Breast epithelium (tissue), 4 donors: ENCODE measurements at regions not wholly inside any gene's neighbourhood (a gene's known extent, or its start where the extent isn't known, plus 50 kb on each side); places are given as distances from the start of the nearest gene placed in this dataset.

ENCODE experiments used
- DNase-seq, 2 donors: peaks; one replicate each; pipeline ENCODE4 v3.0.0-alpha.2; 2019; ENCODE audit warnings: low spot score in 2 of 2
- H3K27ac ChIP-seq, 2 donors: fragments of 200-600 bp; sonication (generic) in 1 of 2; one replicate each; pipeline ENCODE4 v1.5.1; 2016 to 2019; ENCODE audit warnings: mild to moderate bottlenecking in 1 of 2
- H3K27me3 ChIP-seq, 2 donors: fragments of 200-600 bp; sonication (generic) in 1 of 2; one replicate each; pipeline versions ENCODE4 v1.5.1 to v1.6.0; 2017 to 2019; ENCODE audit warnings: control low read depth in 1 of 2, mild to moderate bottlenecking in 1 of 2
- H3K36me3 ChIP-seq: fragments of 200-600 bp; one replicate; pipeline ENCODE4 v1.5.1; 2019
- H3K4me1 ChIP-seq, 2 donors: fragments of 200-600 bp; sonication (generic); one replicate each; pipeline ENCODE4 v1.5.1; 2016 to 2019; ENCODE audit warnings: control low read depth in 1 of 2
- H3K4me3 ChIP-seq, 3 donors: fragments of 200-600 bp; sonication (generic); 1 replicate in 2 of 3; 2 replicates in 1 of 3; pipeline ENCODE4 v1.5.1; 2016 to 2019; ENCODE audit warnings: mild to moderate bottlenecking in 3 of 3, moderate library complexity in 2 of 3
- H3K9me3 ChIP-seq, 2 donors: fragments of 200-600 bp; sonication (generic) in 1 of 2; one replicate each; pipeline ENCODE4 v1.5.1; 2016 to 2019; ENCODE audit warnings: control low read depth in 1 of 2
- POLR2A ChIP-seq: fragments of 450-650 bp; IDR thresholded peaks from one replicate; pipeline ENCODE4 v1.6.1; 2016; ENCODE audit warnings: antibody characterized with exemption, mild to moderate bottlenecking, moderate library complexity
- POLR2AphosphoS5 ChIP-seq, 3 donors: sonication (generic); formaldehyde crosslinking; IDR thresholded peaks; one replicate each; pipeline ENCODE4 v1.6.1; 2017; ENCODE audit warnings: antibody characterized with exemption in 3 of 3
- intact Hi-C: fragments of 100-400 bp; cut with DNase I; formaldehyde crosslinking; loops from one replicate; pipeline ENCODE4 v1.15.1; 2023; ENCODE audit warnings: low total_unique reads
- TF ChIP-seq, protein P1 (sequence below), 3 donors: fragments of 450-650 bp; IDR thresholded peaks; one replicate each; pipeline ENCODE4 v1.5.1; 2016 to 2017; ENCODE audit warnings: antibody characterized with exemption in 3 of 3, mild to moderate bottlenecking in 3 of 3, moderate library complexity in 3 of 3

DNA sequence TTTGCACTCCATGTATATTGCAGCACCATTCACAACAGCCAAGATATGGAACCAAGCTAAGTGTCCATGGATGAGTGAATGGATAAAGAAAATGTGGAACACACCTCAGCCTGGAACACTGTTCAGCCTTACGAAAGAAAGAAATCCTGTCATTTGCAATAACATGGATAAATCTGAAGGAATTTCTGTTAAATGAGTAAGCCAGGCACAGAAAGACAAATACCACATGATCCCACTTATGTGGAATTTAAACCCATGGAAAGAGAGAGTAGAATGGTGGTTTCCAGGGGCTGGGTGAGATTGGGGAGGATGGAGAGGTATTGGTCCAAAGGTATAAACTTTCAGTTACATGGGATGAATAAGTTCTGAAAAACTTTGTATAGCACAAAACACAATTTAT is 228.9 kb upstream of the CD180 start:
- Histone ChIP-seq H3K27ac (no peak overlapping the region), H3K36me3 (no peaks in the 10 kb centered on the region), H3K27me3 (no peaks in the 10 kb centered on the region), H3K4me1 (no peaks in the 10 kb centered on the region), H3K9me3 (no peaks in the 10 kb centered on the region), H3K4me3 (no peak overlapping the region)
- no peak for DNase-seq
- intact Hi-C loops = loop anchor here (2.0 kb wide), 1 partner anchor 65 kb away; no protein-coding TSS in a partner anchor
- TF ChIP-seq POLR2A (no peak), POLR2AphosphoS5 (IDR thresholded peaks at IDR 0.05) (no peak)
- TF ChIP-seq, protein P1, sequence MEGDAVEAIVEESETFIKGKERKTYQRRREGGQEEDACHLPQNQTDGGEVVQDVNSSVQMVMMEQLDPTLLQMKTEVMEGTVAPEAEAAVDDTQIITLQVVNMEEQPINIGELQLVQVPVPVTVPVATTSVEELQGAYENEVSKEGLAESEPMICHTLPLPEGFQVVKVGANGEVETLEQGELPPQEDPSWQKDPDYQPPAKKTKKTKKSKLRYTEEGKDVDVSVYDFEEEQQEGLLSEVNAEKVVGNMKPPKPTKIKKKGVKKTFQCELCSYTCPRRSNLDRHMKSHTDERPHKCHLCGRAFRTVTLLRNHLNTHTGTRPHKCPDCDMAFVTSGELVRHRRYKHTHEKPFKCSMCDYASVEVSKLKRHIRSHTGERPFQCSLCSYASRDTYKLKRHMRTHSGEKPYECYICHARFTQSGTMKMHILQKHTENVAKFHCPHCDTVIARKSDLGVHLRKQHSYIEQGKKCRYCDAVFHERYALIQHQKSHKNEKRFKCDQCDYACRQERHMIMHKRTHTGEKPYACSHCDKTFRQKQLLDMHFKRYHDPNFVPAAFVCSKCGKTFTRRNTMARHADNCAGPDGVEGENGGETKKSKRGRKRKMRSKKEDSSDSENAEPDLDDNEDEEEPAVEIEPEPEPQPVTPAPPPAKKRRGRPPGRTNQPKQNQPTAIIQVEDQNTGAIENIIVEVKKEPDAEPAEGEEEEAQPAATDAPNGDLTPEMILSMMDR (IDR thresholded peaks at IDR 0.05) = no peak

DNA sequence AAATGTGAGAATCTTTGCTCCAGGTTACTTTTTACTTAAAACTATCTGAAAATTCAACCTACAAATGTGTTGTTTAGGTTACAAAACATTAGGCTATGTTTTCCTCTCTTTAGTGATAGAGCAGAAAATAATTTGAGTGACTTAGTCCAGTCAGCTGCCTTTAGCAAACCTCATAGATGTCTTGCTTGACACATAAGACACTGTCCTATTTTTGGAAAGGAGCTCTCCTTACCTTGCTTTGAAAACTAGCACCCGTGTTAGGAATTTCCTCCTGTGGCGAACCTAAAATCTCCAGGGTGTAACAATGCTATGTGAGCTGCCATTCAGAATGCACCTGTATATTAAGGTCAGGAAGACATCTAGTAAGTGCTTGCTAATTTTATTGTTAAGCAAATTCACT is 221.2 kb upstream of the CD180 start:
- intact Hi-C loops = no loop called here
- H3K9me3 ChIP-seq = no peaks in the 10 kb centered on the region
- no peaks in the 10 kb centered on the region for H3K27me3 ChIP-seq
- H3K27ac ChIP-seq = no peak overlapping the region
- H3K4me3 ChIP-seq = no peak overlapping the region
- no peak for DNase-seq
- H3K36me3 ChIP-seq = no peaks in the 10 kb centered on the region
- H3K4me1 ChIP-seq = no peaks in the 10 kb centered on the region
- TF ChIP-seq POLR2A (no peak), POLR2AphosphoS5 (IDR thresholded peaks at IDR 0.05) (no peak)
- TF ChIP-seq, protein P1 (IDR thresholded peaks at IDR 0.05) = no peak

DNA sequence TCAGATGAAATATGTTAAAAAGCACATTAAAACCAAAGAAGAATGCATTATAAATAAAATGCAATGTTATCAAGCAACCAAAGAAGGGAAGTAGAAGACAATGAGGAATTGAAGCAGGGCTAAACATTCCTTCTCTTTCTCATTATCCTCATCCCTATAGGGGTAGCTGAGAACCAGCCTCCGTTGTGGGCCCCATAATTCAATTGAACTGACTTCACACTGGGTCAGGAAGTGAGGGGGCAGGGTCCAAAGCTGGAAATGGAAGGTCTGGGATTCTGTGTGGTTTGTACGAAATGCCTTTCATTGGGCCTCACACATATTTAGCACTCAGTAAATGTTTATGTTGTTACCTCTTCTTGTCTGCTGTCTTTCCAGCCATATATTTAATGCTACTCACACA is 220.4 kb upstream of the CD180 start:
- DNase-seq = no peak
- intact Hi-C loops = no loop called here
- Histone ChIP-seq H3K27ac (no peak overlapping the region), H3K4me3 (no peak overlapping the region), H3K9me3 (no peaks in the 10 kb centered on the region), H3K27me3 (no peaks in the 10 kb centered on the region), H3K36me3 (no peaks in the 10 kb centered on the region), H3K4me1 (no peaks in the 10 kb centered on the region)
- TF ChIP-seq POLR2A (no peak), POLR2AphosphoS5 (IDR thresholded peaks at IDR 0.05) (no peak)
- TF ChIP-seq, protein P1 (IDR thresholded peaks at IDR 0.05) = no peak

DNA sequence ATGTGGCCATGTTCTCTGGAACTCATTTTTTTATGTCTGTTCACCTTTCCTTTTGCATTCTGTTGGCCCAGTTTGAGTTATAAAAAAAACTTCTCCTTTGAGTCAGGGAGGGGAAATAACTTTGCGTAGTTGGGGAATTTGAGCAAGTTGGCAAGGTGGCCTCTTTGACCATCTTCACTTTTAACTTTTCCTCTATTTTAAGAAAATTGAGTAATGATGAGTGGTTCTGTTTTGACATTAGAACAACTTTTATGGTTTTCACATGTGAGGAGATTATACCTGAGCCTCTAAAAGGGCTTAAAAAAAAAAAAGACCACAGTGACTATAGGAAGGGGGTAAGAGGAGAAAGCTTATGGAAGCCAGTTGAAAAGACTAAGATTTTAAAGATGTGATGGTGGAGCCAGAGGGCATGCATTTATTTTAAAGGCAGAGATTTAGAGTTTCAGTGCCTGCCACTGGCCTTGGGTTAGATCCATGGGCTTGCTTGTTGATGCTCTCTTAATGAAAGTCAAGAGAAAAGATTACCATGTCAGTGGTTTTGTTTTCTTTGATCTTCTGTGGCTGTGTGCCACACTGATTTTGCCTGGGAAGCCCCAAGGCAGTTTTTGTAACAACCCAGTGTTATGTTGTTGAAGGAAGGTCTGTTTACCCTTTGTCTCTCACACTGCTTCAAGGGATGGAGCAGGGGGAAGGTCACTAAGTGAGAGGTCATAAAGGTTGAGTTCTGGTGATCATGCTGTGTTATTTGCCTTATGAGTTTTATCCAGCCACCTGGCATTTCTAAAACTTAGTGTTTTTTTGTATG is 219.7 kb upstream of the CD180 start:
- TF ChIP-seq, protein P1 (IDR thresholded peaks at IDR 0.05) = no peak
- TF ChIP-seq POLR2A (no peak), POLR2AphosphoS5 (IDR thresholded peaks at IDR 0.05) (no peak)
- Histone ChIP-seq H3K4me1 (no peaks in the 10 kb centered on the region), H3K36me3 (no peaks in the 10 kb centered on the region), H3K27ac (no peak overlapping the region), H3K9me3 (no peaks in the 10 kb centered on the region), H3K4me3 (no peak overlapping the region), H3K27me3 (no peaks in the 10 kb centered on the region)
- intact Hi-C loops = no loop called here
- DNase-seq = no peak

DNA sequence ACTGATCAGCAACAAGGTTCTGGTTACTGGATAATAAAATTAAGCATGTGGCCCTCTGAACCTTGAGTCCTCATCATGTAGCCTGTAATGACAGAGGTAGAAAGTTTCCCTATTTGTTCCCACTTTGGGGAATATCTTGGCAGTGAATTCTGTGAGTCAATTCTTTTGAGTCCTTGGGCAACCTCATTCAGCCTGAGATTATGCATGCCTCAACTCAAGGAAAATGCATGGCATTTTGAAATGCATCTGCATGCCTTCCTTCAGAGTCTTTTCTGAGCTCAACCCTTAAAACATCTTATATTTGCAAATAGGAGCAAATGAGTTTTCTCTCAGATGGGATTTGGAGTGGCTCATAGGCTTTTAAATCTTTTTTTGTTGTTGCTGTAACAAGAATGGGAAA is 218.1 kb upstream of the CD180 start:
- intact Hi-C loops = no loop called here
- no peak overlapping the region for H3K4me3 ChIP-seq
- H3K27ac ChIP-seq = no peak overlapping the region
- no peaks in the 10 kb centered on the region for H3K36me3 ChIP-seq
- TF ChIP-seq POLR2A = no peak
- TF ChIP-seq POLR2AphosphoS5 (IDR thresholded peaks at IDR 0.05) = no peak
- TF ChIP-seq, protein P1 (IDR thresholded peaks at IDR 0.05) = no peak
- H3K27me3 ChIP-seq = no peaks in the 10 kb centered on the region
- H3K4me1 ChIP-seq = no peaks in the 10 kb centered on the region
- no peaks in the 10 kb centered on the region for H3K9me3 ChIP-seq
- no peak for DNase-seq
